ENCODE measurements at regions not wholly inside any gene's neighbourhood (a gene's known extent, or its start where the extent isn't known, plus 50 kb on each side); places are given as distances from the start of the nearest gene placed in this dataset.
"Not testable (repeated sequence)": the region's sequence is repeated elsewhere in the genome, so short reads cannot be mapped to it uniquely, and the experiment has no call there.

DNA sequence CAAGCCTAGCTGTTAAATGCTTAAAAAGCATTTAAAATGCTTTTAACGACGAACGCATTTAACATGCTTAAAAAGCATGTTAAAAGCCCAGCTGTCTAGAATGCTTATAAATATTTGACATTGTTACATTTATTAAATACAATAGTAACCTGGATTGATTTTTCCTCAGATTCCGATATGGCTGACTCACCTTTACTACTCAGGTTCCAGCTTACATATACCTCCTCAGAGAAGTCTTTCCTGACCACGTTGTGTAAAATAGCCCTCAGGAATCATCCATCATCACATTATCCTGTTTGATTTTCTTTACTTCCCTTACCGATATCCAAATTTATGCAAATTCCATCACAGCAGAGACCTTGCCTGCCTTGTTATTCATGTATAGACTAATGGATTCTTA is 51.4 kb downstream of the SLC41A2 start:
- Histone ChIP-seq H3K4me1 (no peaks in the 10 kb centered on the region), H3K9ac (no peak overlapping the region), H3K27me3 (no peaks in the 10 kb centered on the region), H3K36me3 (no peaks in the 10 kb centered on the region), H4K20me1 (no peaks in the 10 kb centered on the region), H3K4me3 (no peak overlapping the region), H3K27ac (no peak overlapping the region), H3K9me3 (no peaks in the 10 kb centered on the region), H3K4me2 (no peak overlapping the region)
- TF ChIP-seq Cebpa-rat (IDR thresholded peaks at IDR 0.05) = no peak

- H3K36me3 ChIP-seq, H3K4me1 ChIP-seq, H3K4me3 ChIP-seq, H3K9ac ChIP-seq, H3K27ac ChIP-seq, H3K9me3 ChIP-seq, H3K27me3 ChIP-seq, H3K4me2 ChIP-seq, H4K20me1 ChIP-seq: not testable (repeated sequence)
Measured at GRCh38 chr12:104905446-104905845, 52.6 kb downstream of the SLC41A2 start.

- no peak overlapping the region for H3K4me3 ChIP-seq
- no peak overlapping the region for H3K4me2 ChIP-seq
- H3K27ac ChIP-seq = no peak overlapping the region
Measured at GRCh38 chr12:104903648-104904423, 54.3 kb downstream of the SLC41A2 start.

GRCh38 chr12:104902125-104902524 is 56.0 kb downstream of the SLC41A2 start:
- Histone ChIP-seq H3K4me1 (no peaks in the 10 kb centered on the region), H3K9ac (no peak overlapping the region), H3K4me3 (no peak overlapping the region), H3K9me3 (peaks cover 10% of the 10 kb centered on the region), H3K27me3 (no peaks in the 10 kb centered on the region), H3K27ac (no peak overlapping the region), H3K36me3 (no peaks in the 10 kb centered on the region), H3K4me2 (no peak overlapping the region), H4K20me1 (no peaks in the 10 kb centered on the region)
- no peak for TF ChIP-seq Cebpa-rat (IDR thresholded peaks at IDR 0.05)

More at GRCh38 chr12:104903648-104904423, 54.3 kb downstream of the SLC41A2 start:
- Histone ChIP-seq H3K27me3 (no peaks in the 10 kb centered on the region), H3K9ac (no peak overlapping the region), H4K20me1 (no peaks in the 10 kb centered on the region), H3K9me3 (peaks cover 8% of the 10 kb centered on the region), H3K4me1 (no peaks in the 10 kb centered on the region), H3K36me3 (no peaks in the 10 kb centered on the region)
- no peak for TF ChIP-seq Cebpa-rat (IDR thresholded peaks at IDR 0.05)

DNA sequence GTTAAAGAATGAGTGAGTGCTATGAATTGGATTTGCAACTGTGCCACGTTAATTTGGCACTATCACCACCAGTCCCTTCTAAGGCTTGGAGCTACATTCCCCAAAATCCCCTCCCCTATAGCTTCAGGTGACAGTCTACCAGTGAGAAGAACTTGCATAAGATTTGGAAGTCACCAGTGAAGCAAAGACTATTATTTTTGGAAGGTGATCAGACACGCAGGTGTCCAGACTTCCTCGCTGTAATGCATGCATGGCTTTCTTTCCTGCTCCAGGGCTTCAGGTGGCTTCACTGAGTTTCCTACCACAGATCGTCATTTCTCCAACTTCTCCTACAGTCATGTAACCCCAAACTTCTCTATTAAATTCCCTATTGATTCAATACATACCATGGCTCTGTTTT is 61.4 kb downstream of the SLC41A2 start:
- Histone ChIP-seq H3K9ac (no peak overlapping the region), H3K36me3 (no peaks in the 10 kb centered on the region), H3K4me1 (no peaks in the 10 kb centered on the region), H3K4me2 (no peak overlapping the region), H3K4me3 (no peak overlapping the region), H3K27me3 (no peaks in the 10 kb centered on the region), H3K9me3 (peaks cover 10% of the 10 kb centered on the region), H4K20me1 (no peaks in the 10 kb centered on the region), H3K27ac (no peak overlapping the region)
- TF ChIP-seq Cebpa-rat (IDR thresholded peaks at IDR 0.05) = no peak

- Histone ChIP-seq H3K36me3 (no peaks in the 10 kb centered on the region), H3K4me1 (no peaks in the 10 kb centered on the region), H4K20me1 (no peaks in the 10 kb centered on the region), H3K4me2 (no peak overlapping the region), H3K27me3 (no peaks in the 10 kb centered on the region), H3K9ac (no peak overlapping the region), H3K4me3 (no peak overlapping the region), H3K9me3 (peaks cover 10% of the 10 kb centered on the region), H3K27ac (no peak overlapping the region)
- TF ChIP-seq Cebpa-rat (IDR thresholded peaks at IDR 0.05) = no peak
Measured at GRCh38 chr12:104896146-104896545, 61.9 kb downstream of the SLC41A2 start.

- Histone ChIP-seq H3K4me1 (no peaks in the 10 kb centered on the region), H3K27me3 (no peaks in the 10 kb centered on the region), H3K36me3 (no peaks in the 10 kb centered on the region), H3K4me3 (no peak overlapping the region), H3K27ac (no peak overlapping the region), H3K4me2 (no peak overlapping the region), H3K9ac (no peak overlapping the region), H4K20me1 (no peaks in the 10 kb centered on the region), H3K9me3 (peaks cover 10% of the 10 kb centered on the region)
- no peak for TF ChIP-seq Cebpa-rat (IDR thresholded peaks at IDR 0.05)
Measured at GRCh38 chr12:104895415-104895814, 62.7 kb downstream of the SLC41A2 start.

DNA sequence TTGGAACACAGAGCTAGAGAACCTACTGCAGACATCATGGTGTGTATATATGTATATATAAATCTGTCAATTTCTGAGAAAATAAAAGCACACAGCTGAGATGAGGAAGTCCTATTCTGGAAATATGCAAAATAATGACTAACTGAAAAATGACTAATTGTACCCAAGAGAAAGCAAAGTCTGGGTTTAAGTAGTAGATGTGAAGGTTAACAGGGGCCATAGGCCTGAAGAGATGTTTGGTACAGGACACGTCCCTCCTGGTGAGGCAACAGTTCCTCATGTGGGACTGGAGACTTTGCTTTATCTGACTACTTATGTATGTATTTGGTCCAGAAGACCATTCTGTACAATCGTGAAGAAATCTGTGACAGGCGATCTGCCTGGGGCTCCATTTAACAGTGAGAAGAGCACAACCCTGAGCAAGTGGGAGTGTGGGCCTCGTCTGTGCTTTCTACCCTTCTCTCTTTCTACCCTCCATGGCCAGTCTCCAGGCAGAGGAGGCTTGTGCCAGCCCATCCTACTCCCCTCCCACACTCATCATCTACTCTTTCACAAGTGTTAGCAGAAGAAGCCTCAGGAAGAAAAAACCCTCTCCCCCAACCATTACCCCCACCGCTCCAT is 67.5 kb downstream of the SLC41A2 start:
- no peak overlapping the region for H3K27ac ChIP-seq
- no peak for TF ChIP-seq Cebpa-rat (IDR thresholded peaks at IDR 0.05)

GRCh38 chr12:104889735-104890134 is 68.4 kb downstream of the SLC41A2 start:
- Histone ChIP-seq H3K4me3 (no peak overlapping the region), H3K9ac (no peak overlapping the region), H3K36me3 (no peaks in the 10 kb centered on the region), H3K27ac (no peak overlapping the region), H3K4me2 (no peak overlapping the region), H3K4me1 (no peaks in the 10 kb centered on the region), H4K20me1 (no peaks in the 10 kb centered on the region), H3K9me3 (no peaks in the 10 kb centered on the region), H3K27me3 (no peaks in the 10 kb centered on the region)
- no peak for TF ChIP-seq Cebpa-rat (IDR thresholded peaks at IDR 0.05)

More for the DNA sequence above, 67.5 kb downstream of the SLC41A2 start:
- Histone ChIP-seq H3K9ac (no peak overlapping the region), H3K36me3 (no peaks in the 10 kb centered on the region), H3K4me3 (no peak overlapping the region), H3K4me1 (no peaks in the 10 kb centered on the region), H3K9me3 (no peaks in the 10 kb centered on the region), H4K20me1 (no peaks in the 10 kb centered on the region), H3K27me3 (no peaks in the 10 kb centered on the region), H3K4me2 (no peak overlapping the region)

- Histone ChIP-seq H3K27ac (no peak overlapping the region), H3K4me3 (no peak overlapping the region), H3K9me3 (peaks cover 5% of the 10 kb centered on the region), H3K27me3 (no peaks in the 10 kb centered on the region), H3K9ac (no peak overlapping the region), H3K36me3 (no peaks in the 10 kb centered on the region), H3K4me1 (no peaks in the 10 kb centered on the region), H3K4me2 (no peak overlapping the region), H4K20me1 (no peaks in the 10 kb centered on the region)
- no peak for TF ChIP-seq Cebpa-rat (IDR thresholded peaks at IDR 0.05)
Measured at GRCh38 chr12:104888892-104889291, 69.2 kb downstream of the SLC41A2 start.
